HCT116 (cell line): ENCODE measurements at regions not wholly inside any gene's neighbourhood (a gene's known extent, or its start where the extent isn't known, plus 50 kb on each side); places are given as distances from the start of the nearest gene placed in this dataset.

Experiments
- ATAC-seq: fragments of 200-7000 bp; cut with Tn5 transposase; 2 replicates; pipeline ENCODE4 v1.9.1; 2020; ENCODE audit warnings: mild to moderate bottlenecking, moderate library complexity
- BruUV-seq: library from RNA; stranded (reverse); fragments of 400-500 nt; replicated peaks from 2 replicates; lab custom pipeline; 2021; lab: Mats Ljungman, UMichigan
- CTCF ChIA-PET: fragments of 300-600 bp; sonication (Branson Sonifier 250); formaldehyde crosslinking; loops from one replicate; lab custom pipeline; 2021; ENCODE audit warnings: antibody characterized with exemption; lab: Charles Lee
- POLR2A ChIA-PET: fragments of 300-600, 350-600 bp; sonication (Branson Sonifier 250); formaldehyde crosslinking; loops from one replicate; lab custom pipeline; 2021; ENCODE audit warnings: antibody characterized with exemption; lab: Charles Lee
- RAD21 ChIA-PET, 2 experiments: fragments of 300-600 bp; sonication (Branson Sonifier 250); formaldehyde crosslinking; loops; one replicate each; lab custom pipeline; 2023; ENCODE audit warnings: low total read pairs in 2 of 2; ENCODE audit not compliant: uncharacterized antibody in 2 of 2, unreplicated experiment in 2 of 2, low non-redundant PET in 1 of 2; lab: Charles Lee
- DNase-seq: peaks from one replicate; pipeline ENCODE4 v3.0.0-alpha.2; 2010; ENCODE audit warnings: low read depth, low spot score
- H2AFZ ChIP-seq: fragments of 200-600 bp; shearing (Covaris generic), sonication (generic); 2 replicates; pipeline ENCODE4 v1.6.1; 2017; ENCODE audit warnings: low read depth, mixed run types, mixed read lengths, antibody characterized with exemption, low read length; ENCODE audit not compliant: poor library complexity, severe bottlenecking
- H3K27ac ChIP-seq: 2 replicates; pipeline ENCODE4 v1.5.1; 2012; ENCODE audit warnings: low read depth, low read length
- H3K27me3 ChIP-seq: fragments of 200-600 bp; sonication (generic); 2 replicates; pipeline ENCODE4 v1.6.1; 2016; ENCODE audit warnings: mixed run types, low read length, mixed read lengths; ENCODE audit not compliant: insufficient read depth
- H3K36me3 ChIP-seq, 2 experiments: fragments of 200-500 bp in 1 of 2; fragments of 200-600 bp in 1 of 2; sonication (Bioruptor generic) in 1 of 2; sonication (generic) in 1 of 2; 2 replicates each; pipeline versions ENCODE4 v1.5.1 to v1.6.1; 2014 to 2016; ENCODE audit warnings: low read length in 2 of 2, inconsistent platforms in 1 of 2, mixed read lengths in 1 of 2, mixed run types in 1 of 2; ENCODE audit not compliant: insufficient read depth in 2 of 2, control insufficient read depth in 1 of 2
- H3K4me1 ChIP-seq, 2 experiments: fragments of 200-600 bp in 1 of 2; sonication (generic) in 1 of 2; 2 replicates each; pipeline versions ENCODE4 v1.5.1 to v1.6.1; 2012 to 2017; ENCODE audit warnings: low read length in 2 of 2, inconsistent platforms in 1 of 2, mild to moderate bottlenecking in 1 of 2, mixed read lengths in 1 of 2, mixed run types in 1 of 2, moderate library complexity in 1 of 2; ENCODE audit not compliant: insufficient read depth in 2 of 2, control insufficient read depth in 1 of 2
- H3K4me2 ChIP-seq: fragments of 200-600 bp; sonication (generic); 2 replicates; pipeline ENCODE4 v1.6.1; 2017; ENCODE audit warnings: mixed run types, low read length, mixed read lengths
- H3K4me3 ChIP-seq, 2 experiments: fragments of 200-600 bp in 1 of 2; sonication (generic) in 1 of 2; replicated peaks in 1 of 2; 2 replicates each; pipeline ENCODE4 v1.5.1; 2011 to 2016; ENCODE audit warnings: low read length in 2 of 2, control low read depth in 1 of 2, low read depth in 1 of 2, mild to moderate bottlenecking in 1 of 2, mixed read lengths in 1 of 2, mixed run types in 1 of 2
- H3K79me2 ChIP-seq: fragments of 200-600 bp; sonication (generic); 2 replicates; pipeline ENCODE4 v1.6.1; 2017; ENCODE audit warnings: mild to moderate bottlenecking, mixed run types, low read length, moderate library complexity, mixed read lengths; ENCODE audit not compliant: insufficient read depth
- H3K9ac ChIP-seq: fragments of 200-600 bp; sonication (generic); 2 replicates; pipeline ENCODE4 v1.6.1; 2016; ENCODE audit warnings: low read length, mixed read lengths
- H3K9me2 ChIP-seq: fragments of 200-600 bp; sonication (generic), shearing (Covaris generic); 2 replicates; pipeline ENCODE4 v1.6.1; 2017; ENCODE audit warnings: mixed run types, mild to moderate bottlenecking, moderate library complexity; ENCODE audit not compliant: insufficient read depth
- H3K9me3 ChIP-seq, 2 experiments: fragments of 200-500 bp in 1 of 2; fragments of 200-600 bp in 1 of 2; sonication (Bioruptor generic) in 1 of 2; sonication (generic) in 1 of 2; 2 replicates each; pipeline ENCODE4 v1.6.1; 2014 to 2017; ENCODE audit warnings: low read length in 2 of 2, mixed read lengths in 2 of 2, inconsistent platforms in 1 of 2, low read depth in 1 of 2, mild to moderate bottlenecking in 1 of 2, mixed run types in 1 of 2, moderate library complexity in 1 of 2; ENCODE audit not compliant: control insufficient read depth in 1 of 2, insufficient read depth in 1 of 2
- H4K20me1 ChIP-seq: fragments of 200-600 bp; sonication (generic), shearing (Covaris generic); 2 replicates; pipeline ENCODE4 v1.6.1; 2017; ENCODE audit warnings: mixed run types, mild to moderate bottlenecking, moderate library complexity; ENCODE audit not compliant: insufficient read depth
- ELF1 ChIP-seq: IDR thresholded peaks from 2 replicates; pipeline ENCODE4 v1.6.1; 2012; ENCODE audit warnings: low read depth, borderline replicate concordance
- POLR2AphosphoS5 ChIP-seq: IDR thresholded peaks from 2 replicates; pipeline ENCODE4 v1.6.1; 2011; ENCODE audit warnings: mild to moderate bottlenecking, low read depth, low read length, moderate library complexity
- SP1 ChIP-seq: IDR thresholded peaks from 2 replicates; pipeline ENCODE4 v1.6.1; 2012; ENCODE audit warnings: low read depth
- ZNF274 ChIP-seq: fragments of 200-500 bp; sonication (Bioruptor generic); IDR thresholded peaks from 2 replicates; pipeline ENCODE4 v1.6.1; 2014; ENCODE audit warnings: mild to moderate bottlenecking, low read depth, low read length, inconsistent platforms
- intact Hi-C: fragments of 100-400 bp; cut with micrococcal nuclease; formaldehyde crosslinking; loops from 2 replicates; pipeline ENCODE4 v1.10.0; 2022

- intact Hi-C loops, result no loop called here
- DNase-seq (no peak), ATAC-seq (no peak)
- Histone ChIP-seq H3K4me3 (no peak overlapping the region), H3K4me2 (no peak overlapping the region), H3K4me1 (no peaks in the 10 kb centered on the region), H3K79me2 (no peaks in the 10 kb centered on the region), H4K20me1 (no peaks in the 10 kb centered on the region), H3K9me2 (no peaks in the 10 kb centered on the region), H3K9me3 (peaks cover 2 to 4% of the 10 kb centered on the region in 2 experiments; a peak in 2 of 4 replicates), H3K27ac (no peak overlapping the region), H3K27me3 (no peaks in the 10 kb centered on the region), H3K36me3 (no peaks in the 10 kb centered on the region), H3K9ac (no peak overlapping the region), H2AFZ (no peak overlapping the region)
- CTCF ChIA-PET, result no interaction called here
- BruUV-seq, result no TSS peak
- POLR2A ChIA-PET, result no interaction called here
- TF ChIP-seq ZNF274, result no peak
- RAD21 ChIA-PET, result no interaction called here
Measured at GRCh38 chr3:89867286-89867685, 759.9 kb downstream of the EPHA3 start.

- peaks cover 5 to 8% of the 10 kb centered on the region in 2 experiments; a peak in 2 of 4 replicates for H3K9me3 ChIP-seq
- ChIA-PET RAD21 (no interaction called here), CTCF (no interaction called here), POLR2A (no interaction called here)
- intact Hi-C loops, result no loop called here
- no peak overlapping the region for H3K9ac ChIP-seq
- no peak overlapping the region for H2AFZ ChIP-seq
- H3K4me3 ChIP-seq, result no peak overlapping the region
- H4K20me1 ChIP-seq, result no peaks in the 10 kb centered on the region
- H3K36me3 ChIP-seq, result no peaks in the 10 kb centered on the region
- no peak for DNase-seq
- no peaks in the 10 kb centered on the region for H3K4me1 ChIP-seq
- no peaks in the 10 kb centered on the region for H3K27me3 ChIP-seq
- H3K9me2 ChIP-seq, result no peaks in the 10 kb centered on the region
- BruUV-seq, result no TSS peak
- ATAC-seq, result no peak
- H3K4me2 ChIP-seq, result no peak overlapping the region
- H3K27ac ChIP-seq, result no peak overlapping the region
- no peak for TF ChIP-seq POLR2AphosphoS5
- no peak for TF ChIP-seq SP1
- TF ChIP-seq ELF1, result no peak
- TF ChIP-seq, all 23 proteins: peak for 0
- H3K79me2 ChIP-seq, result no peaks in the 10 kb centered on the region
Measured at GRCh38 chr3:89876116-89876515, 768.7 kb downstream of the EPHA3 start.
